Tibial nerve (tissue), 4 donors: ENCODE measurements at regions not wholly inside any gene's neighbourhood (a gene's known extent, or its start where the extent isn't known, plus 50 kb on each side); places are given as distances from the start of the nearest gene placed in this dataset.

Source experiments
- CTCF ChIP-seq, 5 experiments: fragments of 200-600 bp in 3 of 5; fragments of 450-650 bp in 2 of 5; sonication (generic) in 3 of 5; IDR thresholded peaks; one replicate each; pipeline ENCODE4 v1.5.1; 2016 to 2019; ENCODE audit warnings: antibody characterized with exemption in 5 of 5, mild to moderate bottlenecking in 3 of 5, moderate library complexity in 2 of 5
- EP300 ChIP-seq, 2 donors: sonication (generic); formaldehyde crosslinking; IDR thresholded peaks; one replicate each; pipeline ENCODE4 v1.6.1; 2017; ENCODE audit warnings: antibody characterized with exemption in 2 of 2, mild to moderate bottlenecking in 1 of 2
- POLR2A ChIP-seq, 2 donors: fragments of 450-650 bp; IDR thresholded peaks; one replicate each; pipeline ENCODE4 v1.6.1; 2017; ENCODE audit warnings: antibody characterized with exemption in 2 of 2, mild to moderate bottlenecking in 2 of 2, moderate library complexity in 2 of 2

GRCh38 chr6:40054602-40055001 is 120.3 kb upstream of the MOCS1 start:
- TF ChIP-seq CTCF (IDR thresholded peaks at IDR 0.05) (no peak), EP300 (IDR thresholded peaks at IDR 0.05) (no peak), POLR2A (IDR thresholded peaks at IDR 0.05) (no peak)
